ENCODE measurements at regions not wholly inside any gene's neighbourhood (a gene's known extent, or its start where the extent isn't known, plus 50 kb on each side); places are given as distances from the start of the nearest gene placed in this dataset.

DNA sequence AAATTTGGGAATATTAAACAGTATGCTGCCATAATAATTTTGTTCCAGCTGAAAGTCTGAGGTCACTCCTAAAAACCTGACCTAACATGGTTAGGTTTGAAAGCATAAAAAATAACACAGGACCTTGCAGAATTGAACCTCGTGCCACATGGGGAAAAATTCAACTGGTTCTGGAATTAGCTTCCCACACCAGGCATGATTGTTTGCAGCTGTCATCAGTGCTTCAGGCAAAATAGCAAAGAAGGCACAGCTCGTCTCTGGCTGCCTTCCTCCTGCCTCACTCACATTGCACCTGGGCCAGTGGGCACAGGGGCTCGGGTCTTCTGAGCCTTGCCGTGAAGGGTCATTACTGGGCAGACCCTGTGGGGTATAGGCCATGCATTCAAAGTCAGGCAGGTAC, 153.8 kb upstream of the ARHGAP20 start:
- Histone ChIP-seq H3K9ac (ENCODE audit: low read depth in 1 of 2, low read length in 2 of 2) (no peak overlapping the region), H3K27ac (ENCODE audit: low read depth in 1 of 2, low read length in 2 of 2) (no peak overlapping the region), H3K4me3 (ENCODE audit: low read depth in 1 of 3, low read length in 3 of 3) (no peak overlapping the region), H3K36me3 (ENCODE audit: control insufficient read depth in 4 of 4, insufficient read depth in 3 of 4, low read depth in 1 of 4, low read length in 3 of 4) (no peaks in the 10 kb centered on the region), H3K4me1 (ENCODE audit: control insufficient read depth in 4 of 4, insufficient read depth in 4 of 4, low read length in 3 of 4) (no peaks in the 10 kb centered on the region), H3K27me3 (ENCODE audit: control insufficient read depth in 4 of 4, insufficient read depth in 4 of 4, low read length in 3 of 4) (no peaks in the 10 kb centered on the region), H3K9me3 (ENCODE audit: control insufficient read depth in 4 of 4, low read length in 3 of 4) (no peaks in the 10 kb centered on the region)
- TF ChIP-seq REST (IDR thresholded peaks at IDR 0.05) (no peak), FOXA1 (IDR thresholded peaks at IDR 0.05) (no peak), FOXA2 (IDR thresholded peaks at IDR 0.05) (no peak), ZBTB33 (IDR thresholded peaks at IDR 0.05) (no peak), MAX (IDR thresholded peaks at IDR 0.05) (no peak), SP1 (IDR thresholded peaks at IDR 0.05) (no peak), JUND (IDR thresholded peaks at IDR 0.05) (no peak), ATF3 (IDR thresholded peaks at IDR 0.05) (no peak), TAF1 (conservative IDR thresholded peaks at IDR 0.05) (no peak), NR2F2 (IDR thresholded peaks at IDR 0.05) (no peak), RAD21 (IDR thresholded peaks at IDR 0.05) (no peak)
- TF ChIP-seq, protein P1, sequence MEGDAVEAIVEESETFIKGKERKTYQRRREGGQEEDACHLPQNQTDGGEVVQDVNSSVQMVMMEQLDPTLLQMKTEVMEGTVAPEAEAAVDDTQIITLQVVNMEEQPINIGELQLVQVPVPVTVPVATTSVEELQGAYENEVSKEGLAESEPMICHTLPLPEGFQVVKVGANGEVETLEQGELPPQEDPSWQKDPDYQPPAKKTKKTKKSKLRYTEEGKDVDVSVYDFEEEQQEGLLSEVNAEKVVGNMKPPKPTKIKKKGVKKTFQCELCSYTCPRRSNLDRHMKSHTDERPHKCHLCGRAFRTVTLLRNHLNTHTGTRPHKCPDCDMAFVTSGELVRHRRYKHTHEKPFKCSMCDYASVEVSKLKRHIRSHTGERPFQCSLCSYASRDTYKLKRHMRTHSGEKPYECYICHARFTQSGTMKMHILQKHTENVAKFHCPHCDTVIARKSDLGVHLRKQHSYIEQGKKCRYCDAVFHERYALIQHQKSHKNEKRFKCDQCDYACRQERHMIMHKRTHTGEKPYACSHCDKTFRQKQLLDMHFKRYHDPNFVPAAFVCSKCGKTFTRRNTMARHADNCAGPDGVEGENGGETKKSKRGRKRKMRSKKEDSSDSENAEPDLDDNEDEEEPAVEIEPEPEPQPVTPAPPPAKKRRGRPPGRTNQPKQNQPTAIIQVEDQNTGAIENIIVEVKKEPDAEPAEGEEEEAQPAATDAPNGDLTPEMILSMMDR (IDR thresholded peaks at IDR 0.05; ENCODE audit: low read depth, low read length, missing input control), result no peak
- WGBS, result 89% methylated on average over 4 of the region's 4 CpGs
- DNase-seq (ENCODE audit: low spot score), result no peak

GRCh38 chr11:110862407-110862806, 150.2 kb upstream of the ARHGAP20 start:
- Histone ChIP-seq H3K4me1 (ENCODE audit: control insufficient read depth in 4 of 4, insufficient read depth in 4 of 4, low read length in 3 of 4) (no peaks in the 10 kb centered on the region), H3K9ac (ENCODE audit: low read depth in 1 of 2, low read length in 2 of 2) (no peak overlapping the region), H3K27me3 (ENCODE audit: control insufficient read depth in 4 of 4, insufficient read depth in 4 of 4, low read length in 3 of 4) (no peaks in the 10 kb centered on the region), H3K9me3 (ENCODE audit: control insufficient read depth in 4 of 4, low read length in 3 of 4) (no peaks in the 10 kb centered on the region), H3K4me3 (ENCODE audit: low read depth in 1 of 3, low read length in 3 of 3) (no peak overlapping the region), H3K27ac (ENCODE audit: low read depth in 1 of 2, low read length in 2 of 2) (no peak overlapping the region), H3K36me3 (ENCODE audit: control insufficient read depth in 4 of 4, insufficient read depth in 3 of 4, low read depth in 1 of 4, low read length in 3 of 4) (no peaks in the 10 kb centered on the region)
- WGBS, result 93% methylated on average over 2 of the region's 2 CpGs
- DNase-seq (ENCODE audit: low spot score), result no peak
- TF ChIP-seq REST (IDR thresholded peaks at IDR 0.05) (no peak), RAD21 (IDR thresholded peaks at IDR 0.05) (no peak), FOXA2 (IDR thresholded peaks at IDR 0.05) (no peak), FOXA1 (IDR thresholded peaks at IDR 0.05) (no peak), ATF3 (IDR thresholded peaks at IDR 0.05) (no peak), NR2F2 (IDR thresholded peaks at IDR 0.05) (no peak), HNF4A (conservative IDR thresholded peaks at IDR 0.05) (no peak), GABPA (IDR thresholded peaks at IDR 0.05 in 1 of 2, conservative IDR thresholded peaks at IDR 0.05 in 1 of 2) (no peak), EGR1 (IDR thresholded peaks at IDR 0.05; ENCODE audit: low read depth in 2 of 2) (no peak), HNF4G (IDR thresholded peaks at IDR 0.05) (no peak), JUND (IDR thresholded peaks at IDR 0.05) (no peak), TAF1 (conservative IDR thresholded peaks at IDR 0.05) (no peak), SP1 (IDR thresholded peaks at IDR 0.05) (no peak), RXRA (IDR thresholded peaks at IDR 0.05) (no peak), YY1 (IDR thresholded peaks at IDR 0.05) (no peak)
- TF ChIP-seq, protein P1 (IDR thresholded peaks at IDR 0.05; ENCODE audit: low read depth, low read length, missing input control), result no peak
